Body of pancreas (tissue), 4 donors: ENCODE measurements at regions not wholly inside any gene's neighbourhood (a gene's known extent, or its start where the extent isn't known, plus 50 kb on each side); places are given as distances from the start of the nearest gene placed in this dataset.

ENCODE experiments used
- ATAC-seq: fragments of 150-250 bp; one replicate; pipeline ENCODE4 v1.9.1; 2016
- DNase-seq, 4 donors: peaks; one replicate each; pipeline ENCODE4 v3.0.0-alpha.2; 2019
- H3K27ac ChIP-seq, 4 donors: fragments of 200-600 bp; sonication (generic); 1 replicate in 3 of 4; 2 replicates in 1 of 4; pipeline versions ENCODE4 v1.5.1 to v1.6.1; 2016 to 2019; ENCODE audit warnings: mild to moderate bottlenecking in 1 of 4, mixed read lengths in 1 of 4, moderate library complexity in 1 of 4
- H3K27me3 ChIP-seq, 2 donors: fragments of 200-600 bp; sonication (generic); one replicate each; pipeline ENCODE4 v1.6.0; 2016; ENCODE audit warnings: mild to moderate bottlenecking in 1 of 2
- H3K36me3 ChIP-seq, 2 donors: fragments of 200-600 bp; sonication (generic); replicated peaks in 1 of 2; 2 replicates each; pipeline ENCODE4 v1.5.1; 2016; ENCODE audit warnings: low read depth in 2 of 2; ENCODE audit not compliant: insufficient read depth in 1 of 2
- H3K4me1 ChIP-seq: fragments of 200-600 bp; sonication (generic); one replicate; pipeline ENCODE4 v1.6.0; 2016
- H3K4me3 ChIP-seq, 2 donors: fragments of 200-600 bp; sonication (generic); 1 replicate in 1 of 2; 2 replicates in 1 of 2; pipeline ENCODE4 v1.5.1; 2016 to 2019
- H3K9me3 ChIP-seq, 3 donors: fragments of 200-600 bp; sonication (generic); 1 replicate in 2 of 3; 2 replicates in 1 of 3; pipeline ENCODE4 v1.5.1; 2016
- CTCF ChIP-seq, 7 experiments: fragments of 450-650 bp in 4 of 7; fragments of 200-600 bp in 3 of 7; sonication (generic) in 3 of 7; IDR thresholded peaks; one replicate each; pipeline ENCODE4 v1.5.1; 2016 to 2019; ENCODE audit warnings: antibody characterized with exemption in 7 of 7
- POLR2A ChIP-seq, 3 donors: fragments of 450-650 bp; IDR thresholded peaks; one replicate each; pipeline ENCODE4 v1.6.1; 2016; ENCODE audit warnings: antibody characterized with exemption in 3 of 3, mild to moderate bottlenecking in 2 of 3
- WGBS, 2 donors: methylation state at CpG; one replicate each; pipeline ENCODE4 v1.1.5; 2017; 5-methylcytosine and 5-hydroxymethylcytosine counted together
- intact Hi-C: fragments of 100-400 bp; cut with DNase I; formaldehyde crosslinking; loops from one replicate; pipeline ENCODE4 v1.15.1; 2023

GRCh38 chr2:19272941-19273470 lies 85.4 kb downstream of the OSR1 start:
- Histone ChIP-seq H3K36me3 (no peaks in the 10 kb centered on the region), H3K27me3 (no peaks in the 10 kb centered on the region), H3K27ac (no peak overlapping the region), H3K9me3 (no peaks in the 10 kb centered on the region), H3K4me3 (no peak overlapping the region), H3K4me1 (no peaks in the 10 kb centered on the region)
- intact Hi-C loops: no loop called here
- no peak for ATAC-seq
- TF ChIP-seq POLR2A (IDR thresholded peaks at IDR 0.05): no peak
- no peak for TF ChIP-seq CTCF (IDR thresholded peaks at IDR 0.05)
- DNase-seq: no peak
- WGBS, 2 donors: 91 to 97% methylated on average over 1 of the region's 1 CpG

- intact Hi-C loops: no loop called here
- no peaks in the 10 kb centered on the region for H3K36me3 ChIP-seq
- no peak overlapping the region for H3K4me3 ChIP-seq
- 68 to 75% methylated on average over 4 of the region's 4 CpGs for WGBS, 2 donors
- H3K4me1 ChIP-seq: no peaks in the 10 kb centered on the region
- H3K9me3 ChIP-seq: no peaks in the 10 kb centered on the region
- no peaks in the 10 kb centered on the region for H3K27me3 ChIP-seq
- DNase-seq (no peak), ATAC-seq (no peak)
- no peak for TF ChIP-seq POLR2A (IDR thresholded peaks at IDR 0.05)
- no peak for TF ChIP-seq CTCF (IDR thresholded peaks at IDR 0.05)
- H3K27ac ChIP-seq: no peak overlapping the region
Observed at GRCh38 chr2:19272039-19272438, 86.4 kb downstream of the OSR1 start.

- Histone ChIP-seq H3K4me1 (no peaks in the 10 kb centered on the region), H3K27ac (no peak overlapping the region), H3K9me3 (no peaks in the 10 kb centered on the region), H3K27me3 (no peaks in the 10 kb centered on the region), H3K4me3 (no peak overlapping the region), H3K36me3 (no peaks in the 10 kb centered on the region)
- 95 to 96% methylated on average over 6 of the region's 6 CpGs for WGBS, 2 donors
- DNase-seq (no peak), ATAC-seq (no peak)
- no peak for TF ChIP-seq POLR2A (IDR thresholded peaks at IDR 0.05)
- no peak for TF ChIP-seq CTCF (IDR thresholded peaks at IDR 0.05)
- intact Hi-C loops: no loop called here
Observed at GRCh38 chr2:19264852-19265251, 93.6 kb downstream of the OSR1 start.

- no peaks in the 10 kb centered on the region for H3K36me3 ChIP-seq
- no peak overlapping the region for H3K27ac ChIP-seq
- TF ChIP-seq CTCF (IDR thresholded peaks at IDR 0.05) (no peak), POLR2A (IDR thresholded peaks at IDR 0.05) (no peak)
- H3K9me3 ChIP-seq: no peaks in the 10 kb centered on the region
- 89 to 100% methylated on average over 1 to 6 of the region's 7 CpGs for WGBS, 2 donors
- no peaks in the 10 kb centered on the region for H3K4me1 ChIP-seq
- ATAC-seq (no peak), DNase-seq (no peak)
- intact Hi-C loops: no loop called here
- no peaks in the 10 kb centered on the region for H3K27me3 ChIP-seq
- H3K4me3 ChIP-seq: no peak overlapping the region
Observed at GRCh38 chr2:19262150-19262549, 96.3 kb downstream of the OSR1 start.

GRCh38 chr2:19261061-19261460 lies 97.4 kb downstream of the OSR1 start:
- H3K36me3 ChIP-seq: no peaks in the 10 kb centered on the region
- no peak for DNase-seq
- H3K27me3 ChIP-seq: no peaks in the 10 kb centered on the region
- intact Hi-C loops: no loop called here
- no peak for TF ChIP-seq CTCF (IDR thresholded peaks at IDR 0.05)
- no peak for TF ChIP-seq POLR2A (IDR thresholded peaks at IDR 0.05)
- WGBS, 2 donors: 87 to 93% methylated on average over 4 of the region's 4 CpGs
- ATAC-seq: no peak
- no peak overlapping the region for H3K4me3 ChIP-seq
- H3K9me3 ChIP-seq: no peaks in the 10 kb centered on the region
- H3K27ac ChIP-seq: no peak overlapping the region
- peaks cover 5% of the 10 kb centered on the region for H3K4me1 ChIP-seq
